ENCODE measurements at regions not wholly inside any gene's neighbourhood (a gene's known extent, or its start where the extent isn't known, plus 50 kb on each side); places are given as distances from the start of the nearest gene placed in this dataset.

DNA sequence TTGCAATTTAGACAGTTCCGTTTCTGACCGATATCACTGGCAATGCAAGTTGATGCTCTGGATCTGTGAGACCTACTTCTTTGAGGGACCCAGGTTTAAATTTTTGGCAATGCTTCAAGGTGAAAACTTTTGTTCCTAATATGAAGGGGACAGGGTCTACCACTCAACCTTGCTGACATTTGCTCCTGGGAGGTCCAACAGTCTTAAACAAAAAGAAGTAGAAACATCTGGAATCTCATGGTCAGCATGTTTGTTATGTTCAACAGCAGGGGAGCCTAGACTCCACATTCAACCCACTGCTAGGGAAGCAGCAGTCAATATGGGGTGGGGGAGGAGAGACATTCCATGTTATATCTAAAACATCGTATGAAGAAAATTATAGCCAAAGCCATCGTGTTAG, 196.4 kb downstream of the SIM1 start:
- Histone ChIP-seq H3K27ac (no peak overlapping the region), H3K9me3 (no peaks in the 10 kb centered on the region), H3K4me3 (no peak overlapping the region), H3K27me3 (no peaks in the 10 kb centered on the region), H3K4me1 (peaks cover 0 to 10% (median 0%) of the 10 kb centered on the region in 4 donors), H3K36me3 (no peaks in the 10 kb centered on the region)
- no peak for DNase-seq
- intact Hi-C loops (cut with DNase I; ENCODE audit: low total_unique reads) = no loop called here
- TF ChIP-seq, protein P1, sequence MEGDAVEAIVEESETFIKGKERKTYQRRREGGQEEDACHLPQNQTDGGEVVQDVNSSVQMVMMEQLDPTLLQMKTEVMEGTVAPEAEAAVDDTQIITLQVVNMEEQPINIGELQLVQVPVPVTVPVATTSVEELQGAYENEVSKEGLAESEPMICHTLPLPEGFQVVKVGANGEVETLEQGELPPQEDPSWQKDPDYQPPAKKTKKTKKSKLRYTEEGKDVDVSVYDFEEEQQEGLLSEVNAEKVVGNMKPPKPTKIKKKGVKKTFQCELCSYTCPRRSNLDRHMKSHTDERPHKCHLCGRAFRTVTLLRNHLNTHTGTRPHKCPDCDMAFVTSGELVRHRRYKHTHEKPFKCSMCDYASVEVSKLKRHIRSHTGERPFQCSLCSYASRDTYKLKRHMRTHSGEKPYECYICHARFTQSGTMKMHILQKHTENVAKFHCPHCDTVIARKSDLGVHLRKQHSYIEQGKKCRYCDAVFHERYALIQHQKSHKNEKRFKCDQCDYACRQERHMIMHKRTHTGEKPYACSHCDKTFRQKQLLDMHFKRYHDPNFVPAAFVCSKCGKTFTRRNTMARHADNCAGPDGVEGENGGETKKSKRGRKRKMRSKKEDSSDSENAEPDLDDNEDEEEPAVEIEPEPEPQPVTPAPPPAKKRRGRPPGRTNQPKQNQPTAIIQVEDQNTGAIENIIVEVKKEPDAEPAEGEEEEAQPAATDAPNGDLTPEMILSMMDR (IDR thresholded peaks at IDR 0.05) = no peak

DNA sequence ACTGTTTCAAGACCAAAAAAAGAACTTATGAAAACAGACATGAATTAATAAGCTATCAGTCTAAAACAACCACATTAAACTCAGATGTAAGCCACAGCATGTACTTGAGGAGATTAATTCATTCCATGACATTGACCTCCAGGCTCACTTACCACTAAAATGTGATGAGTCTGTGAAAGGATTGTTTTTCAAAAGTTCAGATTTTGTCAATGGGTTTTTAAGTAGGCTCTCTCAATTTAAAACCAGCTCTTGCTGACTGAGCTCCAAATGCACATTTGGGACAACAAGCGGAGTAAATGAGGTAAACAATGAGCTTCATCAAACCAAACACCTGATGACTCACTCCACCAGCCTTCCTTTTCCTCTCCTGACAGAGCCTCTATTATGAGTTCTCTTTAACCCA, 197.0 kb downstream of the SIM1 start:
- H3K27me3 ChIP-seq = no peaks in the 10 kb centered on the region

DNA sequence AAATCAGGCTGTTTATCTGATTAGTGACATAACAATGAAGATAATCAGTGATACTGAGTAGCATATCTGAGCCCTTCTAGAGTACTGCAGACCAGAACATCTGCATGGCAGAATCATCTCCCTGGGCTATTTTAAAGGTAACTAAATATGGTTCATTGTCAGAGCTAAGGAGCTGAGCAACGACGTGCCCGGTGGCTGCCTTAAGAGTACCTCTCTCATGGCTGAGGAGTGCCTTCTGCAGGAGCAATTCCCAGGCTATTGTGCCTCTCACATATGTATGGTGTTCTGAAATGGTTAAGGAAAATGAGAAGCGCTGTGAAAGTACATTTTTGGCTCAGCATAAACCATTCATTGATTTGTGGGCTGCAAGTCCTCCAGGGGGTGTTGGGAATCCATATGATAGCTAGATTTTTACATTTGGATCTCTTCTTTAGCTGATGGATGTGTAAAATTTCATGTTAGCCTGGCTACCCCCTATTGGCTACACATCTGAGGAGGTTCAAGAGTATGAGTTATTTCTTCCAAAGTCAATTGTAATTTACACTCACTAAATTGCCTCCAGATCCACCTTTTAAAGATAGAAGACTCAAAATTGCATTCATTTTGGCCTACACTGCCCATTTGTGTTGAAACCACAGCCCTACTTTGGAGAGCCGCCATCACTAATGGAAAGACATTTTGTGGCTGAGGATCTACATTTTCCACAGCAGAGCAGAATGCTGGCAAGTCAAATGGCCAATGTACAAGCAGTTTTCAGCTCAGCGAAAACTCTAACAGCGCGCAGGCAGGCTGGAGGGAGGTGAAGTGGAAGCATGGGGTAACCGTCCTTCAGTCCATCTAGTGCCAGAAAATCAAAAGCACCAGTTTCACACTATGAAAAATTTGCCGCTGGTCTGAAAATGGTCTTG, 198.0 kb downstream of the SIM1 start:
- intact Hi-C loops (cut with DNase I; ENCODE audit: low total_unique reads) = no loop called here
- H3K27me3 ChIP-seq = no peaks in the 10 kb centered on the region

More for the DNA sequence above, 197.0 kb downstream of the SIM1 start:
- Histone ChIP-seq H3K27ac (no peak overlapping the region), H3K9me3 (no peaks in the 10 kb centered on the region), H3K36me3 (no peaks in the 10 kb centered on the region), H3K4me1 (peaks cover 0 to 10% (median 0%) of the 10 kb centered on the region in 4 donors), H3K4me3 (no peak overlapping the region)
- TF ChIP-seq, protein P1 (IDR thresholded peaks at IDR 0.05) = no peak
- intact Hi-C loops (cut with DNase I; ENCODE audit: low total_unique reads) = no loop called here
- DNase-seq = no peak

DNA sequence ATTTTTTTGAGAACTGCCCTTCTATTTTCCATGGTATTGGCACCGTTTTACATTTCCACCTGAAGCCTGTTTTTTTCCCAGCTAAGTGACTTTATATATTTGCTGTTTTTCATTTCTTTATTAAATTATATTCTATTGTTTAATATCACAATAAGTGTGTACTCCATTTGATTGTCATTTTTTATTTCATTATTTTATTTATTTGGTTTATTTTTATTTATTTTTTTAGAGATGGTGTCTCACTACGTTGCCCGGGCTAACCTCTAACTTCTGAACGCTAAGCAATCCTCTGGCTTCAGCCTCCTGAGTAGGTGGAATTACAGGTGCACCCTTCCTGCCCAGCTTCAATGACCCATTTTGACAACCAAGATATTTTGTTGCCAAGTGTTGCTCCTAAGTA, 202.6 kb downstream of the SIM1 start:
- Histone ChIP-seq H3K27ac (no peak overlapping the region), H3K27me3 (no peaks in the 10 kb centered on the region), H3K9me3 (no peaks in the 10 kb centered on the region), H3K4me3 (no peak overlapping the region), H3K36me3 (no peaks in the 10 kb centered on the region), H3K4me1 (no peaks in the 10 kb centered on the region)
- no peak for DNase-seq
- TF ChIP-seq, protein P1 (IDR thresholded peaks at IDR 0.05) = no peak
- intact Hi-C loops (cut with DNase I; ENCODE audit: low total_unique reads) = no loop called here

More for the DNA sequence above, 198.0 kb downstream of the SIM1 start:
- Histone ChIP-seq H3K9me3 (no peaks in the 10 kb centered on the region), H3K27ac (no peak overlapping the region), H3K4me3 (no peak overlapping the region), H3K4me1 (peaks cover 0 to 10% (median 0%) of the 10 kb centered on the region in 4 donors), H3K36me3 (no peaks in the 10 kb centered on the region)
- TF ChIP-seq, protein P1 (IDR thresholded peaks at IDR 0.05) = no peak
- DNase-seq = no peak

DNA sequence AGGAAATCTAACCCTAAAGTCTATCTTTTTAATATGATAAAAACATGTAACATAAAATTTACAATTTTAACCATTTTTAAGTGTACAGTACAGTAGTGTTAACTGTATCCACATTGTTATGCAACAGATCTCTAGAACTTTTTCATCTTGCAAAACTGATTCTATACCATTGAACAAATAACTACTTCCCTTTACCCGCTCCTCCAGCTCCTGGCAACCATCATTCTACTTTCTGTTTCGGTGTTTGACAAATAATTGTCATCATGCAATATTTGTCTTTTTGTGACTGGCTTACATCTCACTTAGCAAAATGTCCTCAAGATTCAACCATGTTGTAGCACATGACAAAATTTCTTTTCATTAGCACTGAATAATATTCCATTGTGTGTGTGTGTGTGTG, 203.2 kb downstream of the SIM1 start:
- H3K27me3 ChIP-seq = no peaks in the 10 kb centered on the region
- no peaks in the 10 kb centered on the region for H3K36me3 ChIP-seq
- no peak overlapping the region for H3K4me3 ChIP-seq
- no peaks in the 10 kb centered on the region for H3K9me3 ChIP-seq
- H3K27ac ChIP-seq = no peak overlapping the region
- no peak for DNase-seq
- TF ChIP-seq, protein P1 (IDR thresholded peaks at IDR 0.05) = no peak
- no peaks in the 10 kb centered on the region for H3K4me1 ChIP-seq
- intact Hi-C loops (cut with DNase I; ENCODE audit: low total_unique reads) = no loop called here

Measured in tibial artery (tissue), 4 donors.